Prostate gland (tissue), 2 donors: ENCODE measurements at regions not wholly inside any gene's neighbourhood (a gene's known extent, or its start where the extent isn't known, plus 50 kb on each side); places are given as distances from the start of the nearest gene placed in this dataset.
A peak's percentile ranks its signal among the peaks of the same experiment; 100 is the strongest.

Experiments
- DNase-seq: peaks from one replicate; pipeline ENCODE4 v3.0.0-alpha.2; 2019; ENCODE audit warnings: low spot score
- H3K27ac ChIP-seq, 2 donors: fragments of 200-600 bp; sonication (generic); 2 replicates each; pipeline ENCODE4 v1.5.1; 2017 to 2019
- H3K27me3 ChIP-seq: fragments of 200-600 bp; sonication (generic); replicated peaks from 2 replicates; pipeline ENCODE4 v1.5.1; 2019; ENCODE audit not compliant: insufficient read depth
- H3K36me3 ChIP-seq, 2 donors: fragments of 200-600 bp; sonication (generic); 1 replicate in 1 of 2; 2 replicates in 1 of 2; pipeline versions ENCODE4 v1.5.1 to v1.8.1; 2017 to 2019
- H3K4me1 ChIP-seq: fragments of 200-600 bp; sonication (generic); replicated peaks from 2 replicates; pipeline ENCODE4 v1.5.1; 2019
- H3K4me3 ChIP-seq, 2 donors: fragments of 200-600 bp; sonication (generic); 2 replicates each; pipeline ENCODE4 v1.5.1; 2017 to 2019
- H3K9me3 ChIP-seq: fragments of 200-600 bp; sonication (generic); 2 replicates; pipeline ENCODE4 v1.5.1; 2017
- CTCF ChIP-seq, 4 experiments: fragments of 200-600 bp in 2 of 4; fragments of 450-650 bp in 2 of 4; sonication (generic) in 2 of 4; IDR thresholded peaks; 1 replicate in 3 of 4; 2 replicates in 1 of 4; pipeline ENCODE4 v1.5.1; 2016 to 2019; ENCODE audit warnings: antibody characterized with exemption in 4 of 4, mild to moderate bottlenecking in 2 of 4, moderate library complexity in 2 of 4
- POLR2A ChIP-seq: fragments of 450-650 bp; IDR thresholded peaks from one replicate; pipeline ENCODE4 v1.6.1; 2016; ENCODE audit warnings: antibody characterized with exemption, mild to moderate bottlenecking
- POLR2AphosphoS5 ChIP-seq: sonication (generic); formaldehyde crosslinking; IDR thresholded peaks from one replicate; pipeline ENCODE4 v1.6.1; 2017; ENCODE audit warnings: antibody characterized with exemption
- WGBS: methylation state at CpG from one replicate; pipeline ENCODE4 v1.1.5; 2018; 5-methylcytosine and 5-hydroxymethylcytosine counted together
- intact Hi-C: fragments of 100-400 bp; cut with DNase I; formaldehyde crosslinking; loops from one replicate; pipeline ENCODE4 v1.14.2; 2022

- Histone ChIP-seq H3K4me3 (no peak overlapping the region), H3K4me1 (no peaks in the 10 kb centered on the region), H3K36me3 (no peaks in the 10 kb centered on the region), H3K27ac (no peak overlapping the region), H3K27me3 (no peaks in the 10 kb centered on the region), H3K9me3 (no peaks in the 10 kb centered on the region)
- intact Hi-C loops, result no loop called here
- no peak for DNase-seq
- 49% methylated on average over 5 of the region's 5 CpGs for WGBS
- no peak for TF ChIP-seq CTCF (IDR thresholded peaks at IDR 0.05)
- peak; percentile 57 for TF ChIP-seq POLR2AphosphoS5
Measured at GRCh38 chr6:105514306-105514705, 111.4 kb upstream of the PREP start.

- Histone ChIP-seq H3K27me3 (no peaks in the 10 kb centered on the region), H3K9me3 (no peaks in the 10 kb centered on the region)
- 92% methylated on average over 2 of the region's 2 CpGs for WGBS
Measured at GRCh38 chr6:105511639-105512038, 108.8 kb upstream of the PREP start.

DNA sequence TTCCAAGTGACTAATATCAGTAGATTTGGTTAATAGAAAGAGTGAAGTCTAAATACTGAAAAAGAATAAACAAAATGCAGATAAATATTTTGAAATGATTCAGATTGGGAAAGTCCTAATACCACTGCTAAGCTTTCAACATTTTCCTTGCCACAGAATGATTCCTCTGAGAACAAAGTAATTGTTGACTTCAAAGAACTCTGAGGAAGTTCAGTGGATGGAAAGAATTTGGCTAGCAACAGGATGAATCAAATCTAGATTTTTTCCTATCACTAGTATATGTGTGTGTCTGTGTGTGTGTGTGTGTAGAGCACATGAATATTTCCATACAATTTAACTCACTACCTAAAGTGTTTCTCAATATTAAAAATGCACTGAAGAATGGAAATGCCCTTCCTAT, 107.9 kb upstream of the PREP start:
- Histone ChIP-seq H3K36me3 (no peaks in the 10 kb centered on the region), H3K4me1 (no peaks in the 10 kb centered on the region), H3K4me3 (no peak overlapping the region), H3K27me3 (no peaks in the 10 kb centered on the region), H3K9me3 (no peaks in the 10 kb centered on the region), H3K27ac (no peak overlapping the region)
- no peak for DNase-seq
- intact Hi-C loops, result no loop called here
- TF ChIP-seq POLR2AphosphoS5 (no peak), CTCF (IDR thresholded peaks at IDR 0.05) (no peak), POLR2A (no peak)

More at GRCh38 chr6:105511639-105512038, 108.8 kb upstream of the PREP start:
- intact Hi-C loops, result no loop called here
- Histone ChIP-seq H3K27ac (no peak overlapping the region), H3K36me3 (no peaks in the 10 kb centered on the region), H3K4me3 (no peak overlapping the region), H3K4me1 (no peaks in the 10 kb centered on the region)
- no peak for DNase-seq
- no peak for TF ChIP-seq POLR2A
- no peak for TF ChIP-seq POLR2AphosphoS5
- no peak for TF ChIP-seq CTCF (IDR thresholded peaks at IDR 0.05)

DNA sequence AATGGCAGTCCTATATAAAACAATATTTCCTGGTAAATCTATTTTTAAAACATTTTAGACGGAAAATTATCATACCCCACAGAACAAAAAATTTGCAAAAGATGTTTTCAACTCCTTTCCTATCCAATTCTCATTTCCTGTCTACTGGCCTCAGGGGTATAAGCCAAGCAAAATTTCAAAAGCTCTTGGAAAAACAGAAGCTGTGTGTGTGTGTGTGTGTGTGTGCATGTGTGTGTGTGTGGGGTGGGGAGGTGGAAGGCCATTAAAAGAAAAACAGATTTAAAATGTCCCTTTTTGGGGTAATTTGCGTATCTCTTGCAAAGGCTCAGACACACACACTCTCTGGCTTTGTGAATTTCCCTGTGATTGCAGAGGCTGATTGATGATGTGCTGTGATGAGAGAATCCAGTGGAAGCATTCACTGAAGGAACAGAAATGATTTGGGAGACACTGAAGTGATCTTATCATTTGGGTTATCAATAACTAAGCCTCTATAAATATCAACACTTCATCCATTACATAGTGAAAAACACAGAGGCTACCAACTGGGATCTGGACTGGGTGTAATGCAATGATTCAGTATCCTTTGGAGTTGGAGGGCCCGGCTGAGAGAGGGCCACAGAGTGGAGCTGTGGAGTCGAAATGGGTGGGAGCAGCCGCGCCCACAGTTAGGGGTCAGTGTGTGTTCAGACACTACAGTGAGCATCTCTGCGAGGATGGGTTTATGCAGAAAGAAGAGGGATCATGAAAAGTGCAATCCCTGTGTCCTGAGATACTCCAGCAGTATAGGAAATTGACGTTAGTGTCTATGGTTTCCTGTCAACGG, 106.8 kb upstream of the PREP start:
- no peak for TF ChIP-seq CTCF (IDR thresholded peaks at IDR 0.05)
- TF ChIP-seq POLR2AphosphoS5, result no peak
- TF ChIP-seq POLR2A, result no peak
- intact Hi-C loops, result no loop called here
- DNase-seq, result no peak
- Histone ChIP-seq H3K4me1 (no peaks in the 10 kb centered on the region), H3K36me3 (no peaks in the 10 kb centered on the region), H3K9me3 (no peaks in the 10 kb centered on the region), H3K27ac (no peak overlapping the region), H3K27me3 (no peaks in the 10 kb centered on the region), H3K4me3 (no peak overlapping the region)
- 51% methylated on average over 9 of the region's 9 CpGs for WGBS

DNA sequence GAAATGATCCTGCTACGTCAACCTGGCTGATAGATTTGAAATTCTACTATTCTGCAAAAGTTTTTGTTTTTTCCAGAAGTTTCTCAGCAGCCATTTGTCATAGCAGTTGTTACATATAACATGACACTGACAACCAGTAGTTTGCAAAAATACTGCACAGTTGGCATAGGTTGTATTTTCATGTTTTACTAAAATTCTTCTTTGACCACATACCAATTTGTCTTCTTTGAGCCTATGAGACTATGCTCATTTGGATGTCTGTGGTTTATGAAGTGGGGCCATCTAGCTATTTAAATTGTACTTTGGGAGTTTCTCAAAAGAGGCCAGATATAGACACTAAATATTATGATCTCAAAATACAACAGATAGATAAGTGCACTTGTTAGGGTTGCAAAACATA, 104.9 kb upstream of the PREP start:
- H3K27ac ChIP-seq, result no peak overlapping the region
- no peak overlapping the region for H3K4me3 ChIP-seq
- no peaks in the 10 kb centered on the region for H3K36me3 ChIP-seq
- WGBS, result 98% methylated on average over 1 of the region's 1 CpG
- TF ChIP-seq POLR2AphosphoS5, result no peak
- no peak for TF ChIP-seq CTCF (IDR thresholded peaks at IDR 0.05)
- TF ChIP-seq POLR2A, result no peak
- H3K27me3 ChIP-seq, result no peaks in the 10 kb centered on the region
- H3K4me1 ChIP-seq, result no peaks in the 10 kb centered on the region
- no peak for DNase-seq
- no peaks in the 10 kb centered on the region for H3K9me3 ChIP-seq
- intact Hi-C loops, result no loop called here
